ENCODE measurements at regions not wholly inside any gene's neighbourhood (a gene's known extent, or its start where the extent isn't known, plus 50 kb on each side); places are given as distances from the start of the nearest gene placed in this dataset.

- no peak overlapping the region for H3K4me3 ChIP-seq (ENCODE audit: low read depth, low read length)
- no peak for FAIRE-seq
- no peaks in the 10 kb centered on the region for H3K27me3 ChIP-seq (ENCODE audit: control insufficient read depth, insufficient read depth, low read length)
- no peak for DNase-seq (ENCODE audit: low read depth)
- TF ChIP-seq, protein P1, sequence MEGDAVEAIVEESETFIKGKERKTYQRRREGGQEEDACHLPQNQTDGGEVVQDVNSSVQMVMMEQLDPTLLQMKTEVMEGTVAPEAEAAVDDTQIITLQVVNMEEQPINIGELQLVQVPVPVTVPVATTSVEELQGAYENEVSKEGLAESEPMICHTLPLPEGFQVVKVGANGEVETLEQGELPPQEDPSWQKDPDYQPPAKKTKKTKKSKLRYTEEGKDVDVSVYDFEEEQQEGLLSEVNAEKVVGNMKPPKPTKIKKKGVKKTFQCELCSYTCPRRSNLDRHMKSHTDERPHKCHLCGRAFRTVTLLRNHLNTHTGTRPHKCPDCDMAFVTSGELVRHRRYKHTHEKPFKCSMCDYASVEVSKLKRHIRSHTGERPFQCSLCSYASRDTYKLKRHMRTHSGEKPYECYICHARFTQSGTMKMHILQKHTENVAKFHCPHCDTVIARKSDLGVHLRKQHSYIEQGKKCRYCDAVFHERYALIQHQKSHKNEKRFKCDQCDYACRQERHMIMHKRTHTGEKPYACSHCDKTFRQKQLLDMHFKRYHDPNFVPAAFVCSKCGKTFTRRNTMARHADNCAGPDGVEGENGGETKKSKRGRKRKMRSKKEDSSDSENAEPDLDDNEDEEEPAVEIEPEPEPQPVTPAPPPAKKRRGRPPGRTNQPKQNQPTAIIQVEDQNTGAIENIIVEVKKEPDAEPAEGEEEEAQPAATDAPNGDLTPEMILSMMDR (IDR thresholded peaks at IDR 0.05; ENCODE audit: insufficient read depth, low read length, severe bottlenecking) = no peak
- no peaks in the 10 kb centered on the region for H3K36me3 ChIP-seq (ENCODE audit: control insufficient read depth, insufficient read depth, low read length)
These were observed 51.6 kb upstream of the SYN3 start for GRCh38 chr22:33109514-33110430.

DNA sequence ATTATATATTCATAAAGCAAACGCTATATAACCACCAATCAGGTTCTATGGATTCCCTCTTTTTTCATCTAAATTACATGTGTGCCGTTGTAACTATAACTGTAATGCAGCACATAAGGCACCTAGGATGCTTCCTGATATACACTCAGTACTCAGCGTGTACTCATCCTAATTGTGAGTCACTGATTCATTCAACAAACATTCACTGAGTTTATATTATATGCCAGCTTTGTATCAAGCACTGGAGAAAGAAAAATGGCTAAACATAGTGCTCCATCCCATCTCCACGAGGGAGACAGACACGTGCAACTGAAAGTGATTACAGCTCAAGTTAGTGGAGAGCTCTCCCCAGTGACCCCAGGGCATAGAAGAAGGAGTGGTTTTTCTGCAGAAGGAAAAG lies 49.9 kb upstream of the SYN3 start:
- Histone ChIP-seq H3K4me3 (ENCODE audit: low read depth, low read length) (no peak overlapping the region), H3K36me3 (ENCODE audit: control insufficient read depth, insufficient read depth, low read length) (no peaks in the 10 kb centered on the region), H3K27me3 (ENCODE audit: control insufficient read depth, insufficient read depth, low read length) (no peaks in the 10 kb centered on the region)
- peak; percentile 25 for DNase-seq (ENCODE audit: low read depth)
- FAIRE-seq = peak; percentile 82
- TF ChIP-seq, protein P1 (IDR thresholded peaks at IDR 0.05; ENCODE audit: insufficient read depth, low read length, severe bottlenecking) = no peak
